Kidney (tissue), 13 donors: ENCODE measurements at regions not wholly inside any gene's neighbourhood (a gene's known extent, or its start where the extent isn't known, plus 50 kb on each side); places are given as distances from the start of the nearest gene placed in this dataset.

Experiments used
- DNase-seq, 5 donors: peaks; one replicate each; pipeline ENCODE4 v3.0.0-alpha.2; 2013 to 2020
- FAIRE-seq: peaks from 2 replicates; lab custom pipeline; 2012; peaks lifted over from hg19 to GRCh38; lab: Jason Lieb, UNC
- H3K27ac ChIP-seq, 2 donors: one replicate each; pipeline ENCODE4 v1.7.0; 2013; ENCODE audit warnings: low read depth in 2 of 2, low read length in 2 of 2, inconsistent platforms in 1 of 2
- H3K27me3 ChIP-seq: one replicate; pipeline ENCODE4 v1.7.1; 2013; ENCODE audit warnings: low read length, inconsistent platforms; ENCODE audit not compliant: control insufficient read depth, insufficient read depth
- H3K36me3 ChIP-seq, 3 donors: one replicate each; pipeline versions ENCODE4 v1.7.0 to v1.7.1; 2013; ENCODE audit warnings: low read length in 3 of 3, control low read depth in 1 of 3, inconsistent platforms in 1 of 3; ENCODE audit not compliant: insufficient read depth in 3 of 3, control insufficient read depth in 2 of 3
- H3K4me1 ChIP-seq, 3 donors: one replicate each; pipeline versions ENCODE4 v1.7.0 to v1.7.1; 2013; ENCODE audit warnings: low read length in 3 of 3, inconsistent platforms in 1 of 3, low read depth in 1 of 3; ENCODE audit not compliant: control insufficient read depth in 2 of 3, insufficient read depth in 2 of 3
- H3K4me3 ChIP-seq, 3 donors: one replicate each; pipeline versions ENCODE4 v1.7.0 to v1.8.1; 2013; ENCODE audit warnings: low read length in 3 of 3, control low read depth in 1 of 3, inconsistent platforms in 1 of 3
- H3K9ac ChIP-seq, 3 donors: one replicate each; pipeline versions ENCODE4 v1.7.0 to v1.7.1; 2013; ENCODE audit warnings: low read length in 3 of 3, control low read depth in 1 of 3, inconsistent platforms in 1 of 3
- H3K9me3 ChIP-seq, 3 donors: one replicate each; pipeline versions ENCODE4 v1.7.0 to v1.7.1; 2013; ENCODE audit warnings: low read length in 3 of 3, control low read depth in 1 of 3, inconsistent platforms in 1 of 3; ENCODE audit not compliant: control insufficient read depth in 2 of 3, insufficient read depth in 1 of 3
- intact Hi-C: fragments of 100-400 bp; cut with DNase I; formaldehyde crosslinking; loops from one replicate; pipeline ENCODE4 v1.11.1; 2022
- TF ChIP-seq, protein P1 (sequence below): IDR thresholded peaks from 3 replicates; pipeline ENCODE4 v1.5.1; 2012; ENCODE audit warnings: mild to moderate bottlenecking, moderate library complexity, borderline replicate concordance; ENCODE audit not compliant: insufficient read depth; ENCODE audit errors: extremely low read depth
- donor health status: control.
- donor health status: control.
- donor health status: control.
- donor health status: control.
- donor health status: control.
- donor health status: DM: yes; HTN: yes; CAD: no.
- donor health status: Normal renal cell carcinoma (clear cell type).

GRCh38 chr5:121024416-121025311, 560.6 kb downstream of the PRR16 start:
- no peaks in the 10 kb centered on the region for H3K4me1 ChIP-seq
- H3K36me3 ChIP-seq, result no peaks in the 10 kb centered on the region
- DNase-seq (no peak), FAIRE-seq (no peak)
- intact Hi-C loops, result no loop called here
- H3K9me3 ChIP-seq, result no peaks in the 10 kb centered on the region
- H3K4me3 ChIP-seq, result no peak overlapping the region
- no peak overlapping the region for H3K27ac ChIP-seq
- TF ChIP-seq, protein P1, sequence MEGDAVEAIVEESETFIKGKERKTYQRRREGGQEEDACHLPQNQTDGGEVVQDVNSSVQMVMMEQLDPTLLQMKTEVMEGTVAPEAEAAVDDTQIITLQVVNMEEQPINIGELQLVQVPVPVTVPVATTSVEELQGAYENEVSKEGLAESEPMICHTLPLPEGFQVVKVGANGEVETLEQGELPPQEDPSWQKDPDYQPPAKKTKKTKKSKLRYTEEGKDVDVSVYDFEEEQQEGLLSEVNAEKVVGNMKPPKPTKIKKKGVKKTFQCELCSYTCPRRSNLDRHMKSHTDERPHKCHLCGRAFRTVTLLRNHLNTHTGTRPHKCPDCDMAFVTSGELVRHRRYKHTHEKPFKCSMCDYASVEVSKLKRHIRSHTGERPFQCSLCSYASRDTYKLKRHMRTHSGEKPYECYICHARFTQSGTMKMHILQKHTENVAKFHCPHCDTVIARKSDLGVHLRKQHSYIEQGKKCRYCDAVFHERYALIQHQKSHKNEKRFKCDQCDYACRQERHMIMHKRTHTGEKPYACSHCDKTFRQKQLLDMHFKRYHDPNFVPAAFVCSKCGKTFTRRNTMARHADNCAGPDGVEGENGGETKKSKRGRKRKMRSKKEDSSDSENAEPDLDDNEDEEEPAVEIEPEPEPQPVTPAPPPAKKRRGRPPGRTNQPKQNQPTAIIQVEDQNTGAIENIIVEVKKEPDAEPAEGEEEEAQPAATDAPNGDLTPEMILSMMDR, result no peak
- no peaks in the 10 kb centered on the region for H3K27me3 ChIP-seq
- H3K9ac ChIP-seq, result no peak overlapping the region

DNA sequence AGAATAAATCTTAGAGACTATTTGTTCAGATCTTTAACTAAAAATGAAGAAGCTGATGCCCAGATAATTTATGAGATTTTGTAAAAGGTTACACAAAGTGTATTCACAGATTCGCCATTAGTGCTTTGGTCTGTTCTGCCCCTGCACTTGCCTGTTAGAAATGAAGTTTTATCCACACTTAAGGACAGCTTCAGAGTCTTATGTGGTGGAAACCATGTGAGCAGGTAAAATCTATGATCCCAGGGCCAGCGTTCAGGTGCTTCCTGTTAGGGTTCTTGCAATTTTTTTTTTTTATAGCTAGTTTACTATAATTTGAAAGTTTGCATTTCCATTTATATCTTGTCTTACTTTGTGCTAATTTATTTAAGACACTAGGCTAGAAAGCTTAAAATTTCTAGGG, 561.6 kb downstream of the PRR16 start:
- H3K9ac ChIP-seq, result no peak overlapping the region
- no peaks in the 10 kb centered on the region for H3K27me3 ChIP-seq
- no peak overlapping the region for H3K4me3 ChIP-seq
- intact Hi-C loops, result no loop called here
- H3K9me3 ChIP-seq, result no peaks in the 10 kb centered on the region
- TF ChIP-seq, protein P1, result no peak
- no peak for DNase-seq
- no peak overlapping the region for H3K27ac ChIP-seq
- H3K36me3 ChIP-seq, result no peaks in the 10 kb centered on the region
- no peaks in the 10 kb centered on the region for H3K4me1 ChIP-seq
- no peak for FAIRE-seq

DNA sequence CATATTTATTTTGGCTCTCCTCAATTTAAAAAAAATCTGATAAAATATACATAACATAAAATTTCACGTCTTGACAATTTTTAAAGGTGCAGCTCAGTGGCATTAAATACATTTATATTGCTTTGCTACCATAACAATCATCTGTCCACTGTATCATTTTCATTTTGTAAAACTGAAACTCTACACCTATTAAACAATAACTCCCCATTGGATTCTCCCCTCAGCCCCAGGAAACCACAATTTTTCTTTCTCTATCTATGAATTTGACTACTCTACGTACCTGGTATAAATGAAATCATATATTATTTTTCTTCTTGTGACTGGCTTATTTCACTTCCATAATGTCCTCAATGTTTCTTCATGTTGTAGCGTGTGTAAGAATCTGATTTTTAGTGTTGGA, 563.5 kb downstream of the PRR16 start:
- no peak overlapping the region for H3K9ac ChIP-seq
- no peak for DNase-seq
- H3K27ac ChIP-seq, result no peak overlapping the region
- TF ChIP-seq, protein P1, result no peak
- no peaks in the 10 kb centered on the region for H3K36me3 ChIP-seq
- FAIRE-seq, result no peak
- H3K4me3 ChIP-seq, result no peak overlapping the region
- H3K4me1 ChIP-seq, result no peaks in the 10 kb centered on the region
- H3K27me3 ChIP-seq, result no peaks in the 10 kb centered on the region
- no peaks in the 10 kb centered on the region for H3K9me3 ChIP-seq
- intact Hi-C loops, result no loop called here
